ENCODE measurements at regions not wholly inside any gene's neighbourhood (a gene's known extent, or its start where the extent isn't known, plus 50 kb on each side); places are given as distances from the start of the nearest gene placed in this dataset.
A peak's percentile ranks its signal among the peaks of the same experiment; 100 is the strongest.

GRCh38 chr11:27968461-27968860 lies 139.5 kb downstream of the KIF18A start:
- TF ChIP-seq EZH2 (IDR thresholded peaks at IDR 0.05; ENCODE audit: borderline replicate concordance, low read depth, low read length, poor library complexity, severe bottlenecking) (no peak), CTCF (conservative IDR thresholded peaks at IDR 0.05; ENCODE audit: low read depth, low read length) (no peak)
- H3K36me3 ChIP-seq (ENCODE audit: insufficient read depth, low read length, poor library complexity, severe bottlenecking) = no peaks in the 10 kb centered on the region
- peaks cover 7% of the 10 kb centered on the region for H3K4me1 ChIP-seq (ENCODE audit: insufficient read depth, low read length, poor library complexity, severe bottlenecking)
- peaks cover 70% of the 10 kb centered on the region for H3K27me3 ChIP-seq (replicated peaks; ENCODE audit: insufficient read depth, low read depth, low read length, poor library complexity)
- intact Hi-C loops (cut with micrococcal nuclease; ENCODE audit: unreplicated experiment) = no loop called here
- no TSS peak for BruUV-seq (replicated peaks)
- H3K4me3 ChIP-seq (ENCODE audit: low read depth, low read length, poor library complexity, severe bottlenecking) = no peak overlapping the region
- H3K27ac ChIP-seq (ENCODE audit: low read depth, low read length, poor library complexity, severe bottlenecking) = no peak overlapping the region
- ChIA-PET CTCF (no interaction called here), POLR2A (ENCODE audit: low non-redundant PET) (no interaction called here)
- no peak for DNase-seq (ENCODE audit: low spot score)
- no peaks in the 10 kb centered on the region for H3K9me3 ChIP-seq (ENCODE audit: low read depth, low read length, poor library complexity, severe bottlenecking)

GRCh38 chr11:27965559-27965958 lies 142.4 kb downstream of the KIF18A start:
- Histone ChIP-seq H3K27me3 (replicated peaks; ENCODE audit: insufficient read depth, low read depth, low read length, poor library complexity) (peaks cover 88% of the 10 kb centered on the region), H3K27ac (ENCODE audit: low read depth, low read length, poor library complexity, severe bottlenecking) (no peak overlapping the region), H3K4me3 (ENCODE audit: low read depth, low read length, poor library complexity, severe bottlenecking) (no peak overlapping the region), H3K4me1 (ENCODE audit: insufficient read depth, low read length, poor library complexity, severe bottlenecking) (peaks cover 13% of the 10 kb centered on the region), H3K36me3 (ENCODE audit: insufficient read depth, low read length, poor library complexity, severe bottlenecking) (no peaks in the 10 kb centered on the region), H3K9me3 (ENCODE audit: low read depth, low read length, poor library complexity, severe bottlenecking) (no peaks in the 10 kb centered on the region)
- no peak for TF ChIP-seq EZH2 (IDR thresholded peaks at IDR 0.05; ENCODE audit: borderline replicate concordance, low read depth, low read length, poor library complexity, severe bottlenecking)
- TF ChIP-seq CTCF (conservative IDR thresholded peaks at IDR 0.05; ENCODE audit: low read depth, low read length) = no peak
- BruUV-seq (replicated peaks) = no TSS peak
- DNase-seq (ENCODE audit: low spot score) = no peak
- ChIA-PET CTCF (no interaction called here), POLR2A (ENCODE audit: low non-redundant PET) (interaction anchor here (0.7 kb wide), 1 partner anchor 1299 kb away, joined by 4 read pairs; no protein-coding TSS in a partner anchor)
- intact Hi-C loops (cut with micrococcal nuclease; ENCODE audit: unreplicated experiment) = no loop called here

DNA sequence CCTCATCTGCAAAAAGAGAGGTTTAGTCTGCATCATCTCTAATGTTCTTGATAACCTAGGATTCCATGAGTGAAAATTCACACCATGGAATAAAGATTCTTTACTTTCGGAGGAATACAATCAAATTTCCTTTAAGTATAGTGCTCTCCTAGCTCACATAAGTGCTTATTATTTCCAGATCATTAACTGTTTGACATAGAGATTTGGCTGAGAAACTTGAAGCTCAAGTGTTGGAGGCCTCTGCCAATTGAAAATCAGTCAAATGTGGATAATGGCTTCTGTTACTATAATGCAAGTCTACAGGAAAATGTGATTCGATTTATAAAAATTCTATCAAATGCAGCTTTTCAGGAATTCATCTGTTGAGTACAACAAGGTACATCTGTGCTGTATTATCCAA lies 144.6 kb downstream of the KIF18A start:
- Histone ChIP-seq H3K4me3 (ENCODE audit: low read depth, low read length, poor library complexity, severe bottlenecking) (no peak overlapping the region), H3K9me3 (ENCODE audit: low read depth, low read length, poor library complexity, severe bottlenecking) (no peaks in the 10 kb centered on the region), H3K36me3 (ENCODE audit: insufficient read depth, low read length, poor library complexity, severe bottlenecking) (no peaks in the 10 kb centered on the region), H3K27ac (ENCODE audit: low read depth, low read length, poor library complexity, severe bottlenecking) (no peak overlapping the region), H3K27me3 (replicated peaks; ENCODE audit: insufficient read depth, low read depth, low read length, poor library complexity) (peaks cover 81% of the 10 kb centered on the region), H3K4me1 (ENCODE audit: insufficient read depth, low read length, poor library complexity, severe bottlenecking) (peaks cover 13% of the 10 kb centered on the region)
- ChIA-PET CTCF (no interaction called here), POLR2A (ENCODE audit: low non-redundant PET) (no interaction called here)
- intact Hi-C loops (cut with micrococcal nuclease; ENCODE audit: unreplicated experiment) = no loop called here
- no TSS peak for BruUV-seq (replicated peaks)
- TF ChIP-seq CTCF (conservative IDR thresholded peaks at IDR 0.05; ENCODE audit: low read depth, low read length) (no peak), EZH2 (IDR thresholded peaks at IDR 0.05; ENCODE audit: borderline replicate concordance, low read depth, low read length, poor library complexity, severe bottlenecking) (no peak)
- DNase-seq (ENCODE audit: low spot score) = peak; percentile 90
